ENCODE measurements at regions not wholly inside any gene's neighbourhood (a gene's known extent, or its start where the extent isn't known, plus 50 kb on each side); places are given as distances from the start of the nearest gene placed in this dataset.

DNA sequence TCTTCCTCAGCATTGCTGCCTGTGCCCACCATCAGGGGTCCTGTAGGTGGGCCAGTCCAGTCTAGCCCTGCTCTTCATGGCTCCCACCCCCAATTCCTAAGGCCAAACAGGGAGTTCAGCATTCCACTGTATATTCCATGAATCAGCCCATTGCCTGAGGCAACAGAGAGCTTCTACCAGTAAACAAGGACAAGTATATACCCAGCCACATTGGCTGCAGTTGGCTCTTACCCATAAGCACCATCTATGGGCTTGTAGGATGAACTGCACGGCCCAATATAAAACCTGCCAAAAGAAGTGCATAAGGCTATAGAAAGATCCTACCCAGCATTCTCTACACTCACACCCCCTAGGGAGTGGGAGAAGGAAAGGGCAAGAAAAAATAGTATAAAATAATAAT, 95.1 kb upstream of the SALL3 start:
- TF ChIP-seq, protein P1, sequence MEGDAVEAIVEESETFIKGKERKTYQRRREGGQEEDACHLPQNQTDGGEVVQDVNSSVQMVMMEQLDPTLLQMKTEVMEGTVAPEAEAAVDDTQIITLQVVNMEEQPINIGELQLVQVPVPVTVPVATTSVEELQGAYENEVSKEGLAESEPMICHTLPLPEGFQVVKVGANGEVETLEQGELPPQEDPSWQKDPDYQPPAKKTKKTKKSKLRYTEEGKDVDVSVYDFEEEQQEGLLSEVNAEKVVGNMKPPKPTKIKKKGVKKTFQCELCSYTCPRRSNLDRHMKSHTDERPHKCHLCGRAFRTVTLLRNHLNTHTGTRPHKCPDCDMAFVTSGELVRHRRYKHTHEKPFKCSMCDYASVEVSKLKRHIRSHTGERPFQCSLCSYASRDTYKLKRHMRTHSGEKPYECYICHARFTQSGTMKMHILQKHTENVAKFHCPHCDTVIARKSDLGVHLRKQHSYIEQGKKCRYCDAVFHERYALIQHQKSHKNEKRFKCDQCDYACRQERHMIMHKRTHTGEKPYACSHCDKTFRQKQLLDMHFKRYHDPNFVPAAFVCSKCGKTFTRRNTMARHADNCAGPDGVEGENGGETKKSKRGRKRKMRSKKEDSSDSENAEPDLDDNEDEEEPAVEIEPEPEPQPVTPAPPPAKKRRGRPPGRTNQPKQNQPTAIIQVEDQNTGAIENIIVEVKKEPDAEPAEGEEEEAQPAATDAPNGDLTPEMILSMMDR (IDR thresholded peaks at IDR 0.05) = no peak
- TF ChIP-seq POLR2A (IDR thresholded peaks at IDR 0.05) = no peak

Measured in vagina (tissue), 2 donors.